ENCODE measurements at regions not wholly inside any gene's neighbourhood (a gene's known extent, or its start where the extent isn't known, plus 50 kb on each side); places are given as distances from the start of the nearest gene placed in this dataset.

GRCh38 chr2:236345081-236345714 lies 81.0 kb upstream of the ASB18 start:
- Histone ChIP-seq H3K27me3 (ENCODE audit: control insufficient read depth in 3 of 3, insufficient read depth in 3 of 3, low read length in 3 of 3) (peaks cover 2 to 6% (median 3%) of the 10 kb centered on the region in 3 donors), H3K9me3 (ENCODE audit: control insufficient read depth in 3 of 3, low read length in 3 of 3) (no peaks in the 10 kb centered on the region), H3K4me1 (ENCODE audit: control insufficient read depth in 3 of 3, insufficient read depth in 3 of 3, low read length in 3 of 3) (peaks cover 0 to 2% (median 0%) of the 10 kb centered on the region in 3 donors), H3K4me3 (ENCODE audit: low read length in 3 of 3) (no peak overlapping the region), H3K27ac (ENCODE audit: low read depth, low read length) (no peak overlapping the region), H3K36me3 (ENCODE audit: control insufficient read depth in 3 of 3, insufficient read depth in 3 of 3, low read length in 3 of 3) (no peaks in the 10 kb centered on the region), H3K9ac (ENCODE audit: low read depth in 1 of 3, low read length in 3 of 3) (no peak overlapping the region)

GRCh38 chr2:236346366-236346765 lies 82.2 kb upstream of the ASB18 start:
- H3K9me3 ChIP-seq (ENCODE audit: control insufficient read depth in 3 of 3, low read length in 3 of 3), result no peaks in the 10 kb centered on the region
- peaks cover 0 to 2% (median 0%) of the 10 kb centered on the region in 3 donors for H3K4me1 ChIP-seq (ENCODE audit: control insufficient read depth in 3 of 3, insufficient read depth in 3 of 3, low read length in 3 of 3)
- H3K36me3 ChIP-seq (ENCODE audit: control insufficient read depth in 3 of 3, insufficient read depth in 3 of 3, low read length in 3 of 3), result no peaks in the 10 kb centered on the region
- no peak overlapping the region for H3K27ac ChIP-seq (ENCODE audit: low read depth, low read length)
- H3K27me3 ChIP-seq (ENCODE audit: control insufficient read depth in 3 of 3, insufficient read depth in 3 of 3, low read length in 3 of 3), result peaks cover 2 to 10% (median 3%) of the 10 kb centered on the region in 3 donors
- H3K9ac ChIP-seq (ENCODE audit: low read depth in 1 of 3, low read length in 3 of 3), result no peak overlapping the region
- H3K4me3 ChIP-seq (ENCODE audit: low read length in 3 of 3), result no peak overlapping the region

- Histone ChIP-seq H3K4me3 (ENCODE audit: low read length in 3 of 3) (no peak overlapping the region), H3K36me3 (ENCODE audit: control insufficient read depth in 3 of 3, insufficient read depth in 3 of 3, low read length in 3 of 3) (no peaks in the 10 kb centered on the region), H3K27me3 (ENCODE audit: control insufficient read depth in 3 of 3, insufficient read depth in 3 of 3, low read length in 3 of 3) (peaks cover 0 to 4% (median 3%) of the 10 kb centered on the region in 3 donors), H3K9ac (ENCODE audit: low read depth in 1 of 3, low read length in 3 of 3) (no peak overlapping the region), H3K27ac (ENCODE audit: low read depth, low read length) (no peak overlapping the region), H3K9me3 (ENCODE audit: control insufficient read depth in 3 of 3, low read length in 3 of 3) (no peaks in the 10 kb centered on the region), H3K4me1 (ENCODE audit: control insufficient read depth in 3 of 3, insufficient read depth in 3 of 3, low read length in 3 of 3) (no peaks in the 10 kb centered on the region)
Measured at GRCh38 chr2:236348279-236348678, 84.1 kb upstream of the ASB18 start.

GRCh38 chr2:236348976-236349375 lies 84.8 kb upstream of the ASB18 start:
- Histone ChIP-seq H3K9me3 (ENCODE audit: control insufficient read depth in 3 of 3, low read length in 3 of 3) (no peaks in the 10 kb centered on the region), H3K9ac (ENCODE audit: low read depth in 1 of 3, low read length in 3 of 3) (no peak overlapping the region), H3K27me3 (ENCODE audit: control insufficient read depth in 3 of 3, insufficient read depth in 3 of 3, low read length in 3 of 3) (peaks cover 0 to 4% (median 3%) of the 10 kb centered on the region in 3 donors), H3K4me1 (ENCODE audit: control insufficient read depth in 3 of 3, insufficient read depth in 3 of 3, low read length in 3 of 3) (no peaks in the 10 kb centered on the region), H3K27ac (ENCODE audit: low read depth, low read length) (no peak overlapping the region), H3K4me3 (ENCODE audit: low read length in 3 of 3) (no peak overlapping the region), H3K36me3 (ENCODE audit: control insufficient read depth in 3 of 3, insufficient read depth in 3 of 3, low read length in 3 of 3) (no peaks in the 10 kb centered on the region)

- Histone ChIP-seq H3K27me3 (ENCODE audit: control insufficient read depth in 3 of 3, insufficient read depth in 3 of 3, low read length in 3 of 3) (peaks cover 0 to 4% (median 3%) of the 10 kb centered on the region in 3 donors), H3K27ac (ENCODE audit: low read depth, low read length) (no peak overlapping the region), H3K36me3 (ENCODE audit: control insufficient read depth in 3 of 3, insufficient read depth in 3 of 3, low read length in 3 of 3) (no peaks in the 10 kb centered on the region), H3K9ac (ENCODE audit: low read depth in 1 of 3, low read length in 3 of 3) (no peak overlapping the region), H3K4me1 (ENCODE audit: control insufficient read depth in 3 of 3, insufficient read depth in 3 of 3, low read length in 3 of 3) (no peaks in the 10 kb centered on the region), H3K9me3 (ENCODE audit: control insufficient read depth in 3 of 3, low read length in 3 of 3) (no peaks in the 10 kb centered on the region), H3K4me3 (ENCODE audit: low read length in 3 of 3) (no peak overlapping the region)
Measured at GRCh38 chr2:236350426-236350825, 86.2 kb upstream of the ASB18 start.

- no peaks in the 10 kb centered on the region for H3K4me1 ChIP-seq (ENCODE audit: control insufficient read depth in 3 of 3, insufficient read depth in 3 of 3, low read length in 3 of 3)
- no peak overlapping the region for H3K27ac ChIP-seq (ENCODE audit: low read depth, low read length)
- H3K27me3 ChIP-seq (ENCODE audit: control insufficient read depth in 3 of 3, insufficient read depth in 3 of 3, low read length in 3 of 3), result peaks cover 0 to 4% (median 0%) of the 10 kb centered on the region in 3 donors
- no peaks in the 10 kb centered on the region for H3K9me3 ChIP-seq (ENCODE audit: control insufficient read depth in 3 of 3, low read length in 3 of 3)
- no peaks in the 10 kb centered on the region for H3K36me3 ChIP-seq (ENCODE audit: control insufficient read depth in 3 of 3, insufficient read depth in 3 of 3, low read length in 3 of 3)
- no peak overlapping the region for H3K9ac ChIP-seq (ENCODE audit: low read depth in 1 of 3, low read length in 3 of 3)
- no peak overlapping the region for H3K4me3 ChIP-seq (ENCODE audit: low read length in 3 of 3)
Measured at GRCh38 chr2:236351966-236352525, 87.8 kb upstream of the ASB18 start.

GRCh38 chr2:236352761-236353593 lies 88.8 kb upstream of the ASB18 start:
- Histone ChIP-seq H3K4me1 (ENCODE audit: control insufficient read depth in 3 of 3, insufficient read depth in 3 of 3, low read length in 3 of 3) (no peaks in the 10 kb centered on the region), H3K27me3 (ENCODE audit: control insufficient read depth in 3 of 3, insufficient read depth in 3 of 3, low read length in 3 of 3) (peaks cover 0 to 4% (median 0%) of the 10 kb centered on the region in 3 donors), H3K36me3 (ENCODE audit: control insufficient read depth in 3 of 3, insufficient read depth in 3 of 3, low read length in 3 of 3) (no peaks in the 10 kb centered on the region), H3K27ac (ENCODE audit: low read depth, low read length) (no peak overlapping the region), H3K9ac (ENCODE audit: low read depth in 1 of 3, low read length in 3 of 3) (no peak overlapping the region), H3K4me3 (ENCODE audit: low read length in 3 of 3) (no peak overlapping the region), H3K9me3 (ENCODE audit: control insufficient read depth in 3 of 3, low read length in 3 of 3) (no peaks in the 10 kb centered on the region)

- Histone ChIP-seq H3K27me3 (ENCODE audit: control insufficient read depth in 3 of 3, insufficient read depth in 3 of 3, low read length in 3 of 3) (peaks cover 0 to 4% (median 0%) of the 10 kb centered on the region in 3 donors), H3K4me1 (ENCODE audit: control insufficient read depth in 3 of 3, insufficient read depth in 3 of 3, low read length in 3 of 3) (no peaks in the 10 kb centered on the region), H3K9ac (ENCODE audit: low read depth in 1 of 3, low read length in 3 of 3) (no peak overlapping the region), H3K27ac (ENCODE audit: low read depth, low read length) (no peak overlapping the region), H3K4me3 (ENCODE audit: low read length in 3 of 3) (no peak overlapping the region), H3K36me3 (ENCODE audit: control insufficient read depth in 3 of 3, insufficient read depth in 3 of 3, low read length in 3 of 3) (no peaks in the 10 kb centered on the region), H3K9me3 (ENCODE audit: control insufficient read depth in 3 of 3, low read length in 3 of 3) (no peaks in the 10 kb centered on the region)
Measured at GRCh38 chr2:236353594-236353942, 89.4 kb upstream of the ASB18 start.

GRCh38 chr2:236354056-236354940 lies 90.1 kb upstream of the ASB18 start:
- no peak overlapping the region for H3K4me3 ChIP-seq (ENCODE audit: low read length in 3 of 3)
- no peaks in the 10 kb centered on the region for H3K9me3 ChIP-seq (ENCODE audit: control insufficient read depth in 3 of 3, low read length in 3 of 3)
- H3K27ac ChIP-seq (ENCODE audit: low read depth, low read length), result no peak overlapping the region
- peaks cover 0 to 4% (median 0%) of the 10 kb centered on the region in 3 donors for H3K27me3 ChIP-seq (ENCODE audit: control insufficient read depth in 3 of 3, insufficient read depth in 3 of 3, low read length in 3 of 3)
- no peak overlapping the region for H3K9ac ChIP-seq (ENCODE audit: low read depth in 1 of 3, low read length in 3 of 3)
- H3K4me1 ChIP-seq (ENCODE audit: control insufficient read depth in 3 of 3, insufficient read depth in 3 of 3, low read length in 3 of 3), result no peaks in the 10 kb centered on the region
- H3K36me3 ChIP-seq (ENCODE audit: control insufficient read depth in 3 of 3, insufficient read depth in 3 of 3, low read length in 3 of 3), result no peaks in the 10 kb centered on the region
